GM04504 (cell line): ENCODE measurements at regions not wholly inside any gene's neighbourhood (a gene's known extent, or its start where the extent isn't known, plus 50 kb on each side); places are given as distances from the start of the nearest gene placed in this dataset.
A peak's percentile ranks its signal among the peaks of the same experiment; 100 is the strongest.

ENCODE experiments used
- DNase-seq: peaks from one replicate; pipeline ENCODE4 v3.0.0-alpha.2; 2012; ENCODE audit warnings: low read depth

DNA sequence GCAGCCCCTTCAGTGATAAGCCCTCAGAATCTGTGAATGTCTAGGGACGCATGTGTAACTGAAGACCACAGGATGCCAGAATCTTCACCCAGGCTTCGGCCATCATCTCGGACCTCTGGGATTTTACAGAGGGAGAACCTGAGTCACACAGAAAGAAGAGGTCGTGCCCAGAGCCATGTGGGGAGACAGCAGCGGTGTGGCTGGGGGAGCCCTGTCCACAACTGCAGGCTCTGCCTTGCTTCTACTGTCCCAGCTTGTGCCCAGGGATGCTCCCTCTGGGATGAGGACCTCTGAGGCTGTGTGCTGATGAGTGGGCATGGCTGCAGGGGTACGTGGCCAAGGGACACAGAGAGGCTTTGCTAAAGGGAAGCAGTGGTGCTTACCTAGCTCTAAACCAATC is 582.0 kb downstream of the TBC1D22A start:
- DNase-seq: no peak

GRCh38 chr22:47343611-47344010 is 581.2 kb downstream of the TBC1D22A start:
- DNase-seq: no peak

DNA sequence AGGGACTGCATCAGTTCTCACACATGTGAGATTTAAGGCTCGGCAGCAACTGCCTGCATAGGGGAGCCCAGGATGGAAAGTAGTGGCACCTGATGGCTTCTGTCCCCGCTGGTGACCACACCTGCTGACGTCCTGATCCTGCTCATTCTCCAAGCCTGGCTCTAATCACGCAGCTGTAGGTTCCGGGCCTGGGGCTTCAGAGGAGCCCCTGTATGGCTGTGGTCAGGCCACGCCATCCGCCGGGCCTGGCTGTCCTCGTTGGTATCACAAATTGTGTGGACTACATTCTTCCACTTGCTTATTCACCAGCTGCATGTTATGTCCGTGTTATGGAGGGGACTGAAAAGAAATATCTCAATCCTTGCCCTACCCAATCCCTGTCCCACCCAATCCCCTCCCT is 580.0 kb downstream of the TBC1D22A start:
- DNase-seq: no peak

DNA sequence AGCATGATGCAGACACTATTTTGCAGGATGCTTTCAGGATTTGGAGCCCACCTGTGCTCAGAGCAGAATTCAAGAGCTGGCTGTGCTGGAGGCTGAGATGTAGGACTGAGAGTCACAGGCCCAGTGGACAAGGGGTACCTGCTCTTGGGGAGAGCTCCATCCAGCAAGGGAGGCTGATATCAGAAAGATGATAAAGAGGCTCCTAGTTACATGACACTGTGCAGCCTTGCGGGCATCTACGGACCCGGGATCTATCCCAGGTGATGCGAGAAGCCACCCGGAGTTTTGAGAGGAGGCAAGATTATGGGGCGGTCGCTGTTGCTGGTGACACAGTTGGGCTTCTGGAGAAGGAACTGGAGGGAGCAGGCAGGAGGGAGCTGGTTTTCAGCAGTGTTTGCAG is 579.0 kb downstream of the TBC1D22A start:
- DNase-seq: no peak

- no peak for DNase-seq
These were observed 578.5 kb downstream of the TBC1D22A start for GRCh38 chr22:47340851-47341436.

- peak; percentile 72 for DNase-seq
These were observed 574.7 kb downstream of the TBC1D22A start for GRCh38 chr22:47337161-47337621.

- DNase-seq: no peak
These were observed 573.5 kb downstream of the TBC1D22A start for GRCh38 chr22:47335958-47336357.

- DNase-seq: no peak
These were observed 573.0 kb downstream of the TBC1D22A start for GRCh38 chr22:47335460-47335859.

GRCh38 chr22:47334601-47335000 is 572.2 kb downstream of the TBC1D22A start:
- DNase-seq: no peak

- DNase-seq: peak; percentile 16
These were observed 571.2 kb downstream of the TBC1D22A start for GRCh38 chr22:47333625-47334024.

- DNase-seq: no peak
These were observed 570.0 kb downstream of the TBC1D22A start for GRCh38 chr22:47332246-47332980.

GRCh38 chr22:47331750-47332149 is 569.3 kb downstream of the TBC1D22A start:
- DNase-seq: no peak

GRCh38 chr22:47329727-47330650 is 567.5 kb downstream of the TBC1D22A start:
- no peak for DNase-seq

- DNase-seq: peak; percentile 90
These were observed 566.2 kb downstream of the TBC1D22A start for GRCh38 chr22:47328550-47329243.

- no peak for DNase-seq
These were observed 564.8 kb downstream of the TBC1D22A start for GRCh38 chr22:47327241-47327640.

- no peak for DNase-seq
These were observed 562.8 kb downstream of the TBC1D22A start for GRCh38 chr22:47325249-47325648.

DNA sequence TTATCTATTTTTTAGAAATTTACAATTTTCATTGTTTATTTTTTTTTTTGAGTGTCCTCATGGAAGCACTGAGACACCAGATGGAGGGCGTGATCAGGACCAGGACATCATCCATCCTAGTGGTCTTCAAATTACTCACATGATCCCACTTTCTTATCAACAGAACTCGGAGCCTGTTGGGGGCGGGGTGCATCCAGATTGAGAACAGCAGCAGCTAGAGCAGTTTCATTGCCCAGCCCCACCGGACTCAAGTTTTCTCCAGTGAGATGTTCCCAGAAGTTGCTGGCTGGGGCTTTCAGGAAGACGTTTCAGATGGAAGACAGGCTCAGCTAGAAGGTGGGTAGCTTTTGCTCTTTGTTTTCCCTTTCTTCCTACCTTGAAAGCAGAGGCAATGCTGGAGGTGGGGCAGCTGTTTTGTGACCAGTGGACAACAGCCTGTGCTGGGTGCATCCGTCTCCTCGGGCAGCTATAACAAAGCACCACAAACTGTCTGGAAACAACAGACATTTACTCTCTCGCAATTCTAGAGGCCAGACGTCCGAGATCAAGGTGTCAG is 562.1 kb downstream of the TBC1D22A start:
- DNase-seq: no peak

- no peak for DNase-seq
These were observed 561.1 kb downstream of the TBC1D22A start for GRCh38 chr22:47323518-47323917.

GRCh38 chr22:47322854-47323253 is 560.4 kb downstream of the TBC1D22A start:
- DNase-seq: no peak

- DNase-seq: no peak
These were observed 558.1 kb downstream of the TBC1D22A start for GRCh38 chr22:47320560-47320959.

GRCh38 chr22:47318041-47318737 is 555.7 kb downstream of the TBC1D22A start:
- DNase-seq: no peak
